K562 (cell line): ENCODE measurements at regions not wholly inside any gene's neighbourhood (a gene's known extent, or its start where the extent isn't known, plus 50 kb on each side); places are given as distances from the start of the nearest gene placed in this dataset.
A peak's percentile ranks its signal among the peaks of the same experiment; 100 is the strongest.

Experiments used
- ZNF408 ChIP-seq: fragments of 250-450 bp; sonication (Bioruptor Pico); IDR thresholded peaks from 2 replicates; pipeline ENCODE4 v1.4.0; 2020; ENCODE audit warnings: low read depth, mild to moderate bottlenecking, moderate library complexity
- TF ChIP-seq, protein P1 (sequence below), 2 experiments: fragments of 450-650 bp in 1 of 2; sonication (generic) in 1 of 2; formaldehyde crosslinking in 1 of 2; IDR thresholded peaks; 2 replicates each; pipeline versions ENCODE4 v1.7.1 to v1.9.0; 2016 to 2022; ENCODE audit warnings: inconsistent platforms in 1 of 2, mild to moderate bottlenecking in 1 of 2, missing genetic modification reagents in 1 of 2

DNA sequence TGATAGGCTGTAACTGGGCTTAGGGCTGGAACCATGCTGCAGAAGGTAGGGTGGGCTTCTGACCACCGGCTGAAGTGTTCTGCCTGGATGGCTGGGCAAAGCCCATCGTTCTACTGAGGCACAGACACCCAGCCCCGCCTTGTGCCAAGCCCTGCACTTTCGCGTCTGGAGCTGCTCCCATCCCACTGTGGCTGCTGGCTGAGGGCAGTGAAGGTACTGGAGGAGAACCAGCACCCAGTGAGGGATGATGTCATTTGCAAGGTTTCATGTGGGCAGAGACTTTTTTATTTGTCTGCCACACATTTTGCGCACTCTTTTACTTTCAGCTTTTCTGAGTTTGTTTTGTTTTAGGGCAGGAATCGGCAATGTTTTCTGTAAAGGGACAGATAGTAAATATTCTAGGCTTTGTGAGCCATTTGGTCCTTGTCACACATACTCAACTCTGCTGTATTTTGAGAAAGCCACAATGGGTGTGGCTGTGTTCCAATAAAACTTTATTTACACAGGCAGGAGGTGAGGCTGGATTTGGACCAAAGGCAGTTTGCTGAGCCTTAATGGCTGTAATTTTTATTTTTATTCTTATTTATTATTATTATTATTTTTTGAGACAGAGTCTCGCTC, 85.6 kb downstream of the ASB1 start (continued):
- TF ChIP-seq, protein P1, sequence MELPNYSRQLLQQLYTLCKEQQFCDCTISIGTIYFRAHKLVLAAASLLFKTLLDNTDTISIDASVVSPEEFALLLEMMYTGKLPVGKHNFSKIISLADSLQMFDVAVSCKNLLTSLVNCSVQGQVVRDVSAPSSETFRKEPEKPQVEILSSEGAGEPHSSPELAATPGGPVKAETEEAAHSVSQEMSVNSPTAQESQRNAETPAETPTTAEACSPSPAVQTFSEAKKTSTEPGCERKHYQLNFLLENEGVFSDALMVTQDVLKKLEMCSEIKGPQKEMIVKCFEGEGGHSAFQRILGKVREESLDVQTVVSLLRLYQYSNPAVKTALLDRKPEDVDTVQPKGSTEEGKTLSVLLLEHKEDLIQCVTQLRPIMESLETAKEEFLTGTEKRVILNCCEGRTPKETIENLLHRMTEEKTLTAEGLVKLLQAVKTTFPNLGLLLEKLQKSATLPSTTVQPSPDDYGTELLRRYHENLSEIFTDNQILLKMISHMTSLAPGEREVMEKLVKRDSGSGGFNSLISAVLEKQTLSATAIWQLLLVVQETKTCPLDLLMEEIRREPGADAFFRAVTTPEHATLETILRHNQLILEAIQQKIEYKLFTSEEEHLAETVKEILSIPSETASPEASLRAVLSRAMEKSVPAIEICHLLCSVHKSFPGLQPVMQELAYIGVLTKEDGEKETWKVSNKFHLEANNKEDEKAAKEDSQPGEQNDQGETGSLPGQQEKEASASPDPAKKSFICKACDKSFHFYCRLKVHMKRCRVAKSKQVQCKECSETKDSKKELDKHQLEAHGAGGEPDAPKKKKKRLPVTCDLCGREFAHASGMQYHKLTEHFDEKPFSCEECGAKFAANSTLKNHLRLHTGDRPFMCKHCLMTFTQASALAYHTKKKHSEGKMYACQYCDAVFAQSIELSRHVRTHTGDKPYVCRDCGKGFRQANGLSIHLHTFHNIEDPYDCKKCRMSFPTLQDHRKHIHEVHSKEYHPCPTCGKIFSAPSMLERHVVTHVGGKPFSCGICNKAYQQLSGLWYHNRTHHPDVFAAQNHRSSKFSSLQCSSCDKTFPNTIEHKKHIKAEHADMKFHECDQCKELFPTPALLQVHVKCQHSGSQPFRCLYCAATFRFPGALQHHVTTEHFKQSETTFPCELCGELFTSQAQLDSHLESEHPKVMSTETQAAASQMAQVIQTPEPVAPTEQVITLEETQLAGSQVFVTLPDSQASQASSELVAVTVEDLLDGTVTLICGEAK (IDR thresholded peaks at IDR 0.05), result peak; percentile 89
- TF ChIP-seq, protein P1 (CRISPR knock-in tag; IDR thresholded peaks at IDR 0.05), result peak; percentile 79
- TF ChIP-seq ZNF408, result no peak
